ENCODE measurements at regions not wholly inside any gene's neighbourhood (a gene's known extent, or its start where the extent isn't known, plus 50 kb on each side); places are given as distances from the start of the nearest gene placed in this dataset.

GRCh38 chr10:33066558-33067236 lies 108.7 kb upstream of the ITGB1 start:
- no peaks in the 10 kb centered on the region for H3K9me3 ChIP-seq (ENCODE audit: control extremely low read depth in 1 of 3, control insufficient read depth in 2 of 3, insufficient read depth in 1 of 3, low read length in 2 of 3)
- ATAC-seq (ENCODE audit: low read depth) (no peak), DNase-seq (no peak)
- H3K9ac ChIP-seq (ENCODE audit: low read length): no peak overlapping the region
- POLR2A ChIA-PET: no interaction called here
- 83% methylated on average over 4 of the region's 9 CpGs for WGBS (ENCODE audit: insufficient coverage)
- H3K27me3 ChIP-seq (replicated peaks in 1 of 4; ENCODE audit: control extremely low read depth in 1 of 4, control insufficient read depth in 3 of 4, insufficient read depth in 4 of 4, low read length in 3 of 4): no peaks in the 10 kb centered on the region
- TF ChIP-seq, protein P1, sequence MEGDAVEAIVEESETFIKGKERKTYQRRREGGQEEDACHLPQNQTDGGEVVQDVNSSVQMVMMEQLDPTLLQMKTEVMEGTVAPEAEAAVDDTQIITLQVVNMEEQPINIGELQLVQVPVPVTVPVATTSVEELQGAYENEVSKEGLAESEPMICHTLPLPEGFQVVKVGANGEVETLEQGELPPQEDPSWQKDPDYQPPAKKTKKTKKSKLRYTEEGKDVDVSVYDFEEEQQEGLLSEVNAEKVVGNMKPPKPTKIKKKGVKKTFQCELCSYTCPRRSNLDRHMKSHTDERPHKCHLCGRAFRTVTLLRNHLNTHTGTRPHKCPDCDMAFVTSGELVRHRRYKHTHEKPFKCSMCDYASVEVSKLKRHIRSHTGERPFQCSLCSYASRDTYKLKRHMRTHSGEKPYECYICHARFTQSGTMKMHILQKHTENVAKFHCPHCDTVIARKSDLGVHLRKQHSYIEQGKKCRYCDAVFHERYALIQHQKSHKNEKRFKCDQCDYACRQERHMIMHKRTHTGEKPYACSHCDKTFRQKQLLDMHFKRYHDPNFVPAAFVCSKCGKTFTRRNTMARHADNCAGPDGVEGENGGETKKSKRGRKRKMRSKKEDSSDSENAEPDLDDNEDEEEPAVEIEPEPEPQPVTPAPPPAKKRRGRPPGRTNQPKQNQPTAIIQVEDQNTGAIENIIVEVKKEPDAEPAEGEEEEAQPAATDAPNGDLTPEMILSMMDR (IDR thresholded peaks at IDR 0.05): no peak
- TF ChIP-seq EZH2 (IDR thresholded peaks at IDR 0.05; ENCODE audit: borderline replicate concordance, insufficient read depth, low read depth, low read length, poor library complexity, severe bottlenecking): no peak
- no peaks in the 10 kb centered on the region for H3K36me3 ChIP-seq (replicated peaks in 1 of 2; ENCODE audit: control extremely low read depth in 1 of 2, control insufficient read depth in 1 of 2, extremely low read depth in 1 of 2, insufficient read depth in 2 of 2, low read length in 1 of 2)
- H3K27ac Mint-ChIP-seq: no peak overlapping the region
- no peak overlapping the region for H3K4me3 Mint-ChIP-seq
- no peak overlapping the region for H3K27ac ChIP-seq (ENCODE audit: low read length in 2 of 2)
- H3K27me3 Mint-ChIP-seq: no peaks in the 10 kb centered on the region
- H3K4me2 ChIP-seq (replicated peaks; ENCODE audit: low read depth, low read length, poor library complexity, severe bottlenecking): no peak overlapping the region
- no peak overlapping the region for H2AFZ ChIP-seq (ENCODE audit: insufficient read depth, low read depth, low read length, poor library complexity, severe bottlenecking)
- CTCF ChIA-PET: interaction anchor here (1.3 kb wide), 1 partner anchor 8 kb away, joined by 4 read pairs; no protein-coding TSS in a partner anchor
- no peaks in the 10 kb centered on the region for H4K20me1 ChIP-seq (ENCODE audit: control insufficient read depth, insufficient read depth, low read length, poor library complexity, severe bottlenecking)
- no peaks in the 10 kb centered on the region for H3K4me1 Mint-ChIP-seq
- intact Hi-C loops (cut with micrococcal nuclease): no loop called here
- no peaks in the 10 kb centered on the region for H3K79me2 ChIP-seq (ENCODE audit: control insufficient read depth, insufficient read depth, low read length)
- no peaks in the 10 kb centered on the region for H3K4me1 ChIP-seq (ENCODE audit: control insufficient read depth in 2 of 2, insufficient read depth in 2 of 2, low read length in 2 of 2)
- H3K9me3 Mint-ChIP-seq (ENCODE audit: insufficient read depth): peaks cover 3% of the 10 kb centered on the region
- no peak overlapping the region for H3K4me3 ChIP-seq (ENCODE audit: control extremely low read depth in 1 of 5, extremely low read depth in 1 of 5, insufficient read depth in 1 of 5, low read depth in 2 of 5, low read length in 4 of 5)

DNA sequence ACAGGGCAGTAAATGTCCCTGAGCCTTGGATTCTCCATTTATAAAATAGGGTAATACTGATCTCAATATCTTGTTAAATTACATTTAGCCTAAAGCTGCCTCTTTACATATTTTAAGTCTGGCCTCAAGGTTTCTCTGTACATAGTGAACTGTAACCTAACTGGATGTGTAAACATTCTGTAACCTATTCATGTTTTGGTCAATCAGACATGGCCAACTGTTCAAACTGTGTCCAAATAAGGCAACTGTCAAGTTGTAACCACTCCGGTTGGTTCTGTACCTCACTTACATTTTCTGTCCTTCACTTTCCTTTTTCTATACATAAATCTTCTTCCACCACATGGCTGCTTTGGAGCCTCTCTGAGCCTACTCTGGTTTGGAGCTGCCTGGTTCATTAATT lies 107.1 kb upstream of the ITGB1 start:
- no peaks in the 10 kb centered on the region for H3K4me1 ChIP-seq (ENCODE audit: control insufficient read depth in 2 of 2, insufficient read depth in 2 of 2, low read length in 2 of 2)
- H4K20me1 ChIP-seq (ENCODE audit: control insufficient read depth, insufficient read depth, low read length, poor library complexity, severe bottlenecking): no peaks in the 10 kb centered on the region
- H3K4me2 ChIP-seq (replicated peaks; ENCODE audit: low read depth, low read length, poor library complexity, severe bottlenecking): no peak overlapping the region
- no peaks in the 10 kb centered on the region for H3K79me2 ChIP-seq (ENCODE audit: control insufficient read depth, insufficient read depth, low read length)
- H3K9me3 ChIP-seq (ENCODE audit: control extremely low read depth in 1 of 3, control insufficient read depth in 2 of 3, insufficient read depth in 1 of 3, low read length in 2 of 3): no peaks in the 10 kb centered on the region
- no peak overlapping the region for H3K9ac ChIP-seq (ENCODE audit: low read length)
- ChIA-PET POLR2A (no interaction called here), CTCF (no interaction called here)
- H3K4me3 Mint-ChIP-seq: no peak overlapping the region
- TF ChIP-seq, protein P1 (IDR thresholded peaks at IDR 0.05): no peak
- TF ChIP-seq EZH2 (IDR thresholded peaks at IDR 0.05; ENCODE audit: borderline replicate concordance, insufficient read depth, low read depth, low read length, poor library complexity, severe bottlenecking): no peak
- H3K36me3 ChIP-seq (replicated peaks in 1 of 2; ENCODE audit: control extremely low read depth in 1 of 2, control insufficient read depth in 1 of 2, extremely low read depth in 1 of 2, insufficient read depth in 2 of 2, low read length in 1 of 2): no peaks in the 10 kb centered on the region
- no peaks in the 10 kb centered on the region for H3K9me3 Mint-ChIP-seq (ENCODE audit: insufficient read depth)
- H2AFZ ChIP-seq (ENCODE audit: insufficient read depth, low read depth, low read length, poor library complexity, severe bottlenecking): no peak overlapping the region
- H3K27me3 Mint-ChIP-seq: no peaks in the 10 kb centered on the region
- H3K27ac Mint-ChIP-seq: no peak overlapping the region
- no peak overlapping the region for H3K4me3 ChIP-seq (ENCODE audit: control extremely low read depth in 1 of 5, extremely low read depth in 1 of 5, insufficient read depth in 1 of 5, low read depth in 2 of 5, low read length in 4 of 5)
- no peak overlapping the region for H3K27ac ChIP-seq (ENCODE audit: low read length in 2 of 2)
- ATAC-seq (ENCODE audit: low read depth) (no peak), DNase-seq (no peak)
- 90% methylated on average over 1 of the region's 1 CpG for WGBS (ENCODE audit: insufficient coverage)
- H3K4me1 Mint-ChIP-seq: no peaks in the 10 kb centered on the region
- H3K27me3 ChIP-seq (replicated peaks in 1 of 4; ENCODE audit: control extremely low read depth in 1 of 4, control insufficient read depth in 3 of 4, insufficient read depth in 4 of 4, low read length in 3 of 4): no peaks in the 10 kb centered on the region
- intact Hi-C loops (cut with micrococcal nuclease): no loop called here

Measured in B cell (primary cell).